ENCODE measurements at regions not wholly inside any gene's neighbourhood (a gene's known extent, or its start where the extent isn't known, plus 50 kb on each side); places are given as distances from the start of the nearest gene placed in this dataset.

DNA sequence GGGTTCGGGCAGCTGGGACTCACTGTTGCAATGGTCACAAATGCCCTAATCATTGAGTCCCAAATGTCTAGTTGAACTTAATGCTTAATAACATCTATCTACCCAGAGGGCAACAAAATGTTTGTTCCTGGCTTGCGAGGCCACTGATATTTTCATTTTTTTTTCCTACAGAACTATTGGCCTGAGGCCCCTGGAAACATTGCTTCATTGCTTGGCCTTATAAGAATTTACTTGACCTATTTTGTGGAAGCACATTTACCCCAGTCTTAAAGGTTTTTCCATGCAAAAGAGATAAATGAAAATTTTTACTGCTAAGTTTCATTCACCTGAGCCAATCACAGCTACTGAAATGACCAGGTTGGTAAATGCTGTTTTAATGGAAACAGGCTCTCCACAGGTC, 133.1 kb upstream of the RIPOR2 start:
- no peak for TF ChIP-seq EZH2 (IDR thresholded peaks at IDR 0.05; ENCODE audit: borderline replicate concordance, low read depth, low read length, severe bottlenecking)
- TF ChIP-seq, protein P1, sequence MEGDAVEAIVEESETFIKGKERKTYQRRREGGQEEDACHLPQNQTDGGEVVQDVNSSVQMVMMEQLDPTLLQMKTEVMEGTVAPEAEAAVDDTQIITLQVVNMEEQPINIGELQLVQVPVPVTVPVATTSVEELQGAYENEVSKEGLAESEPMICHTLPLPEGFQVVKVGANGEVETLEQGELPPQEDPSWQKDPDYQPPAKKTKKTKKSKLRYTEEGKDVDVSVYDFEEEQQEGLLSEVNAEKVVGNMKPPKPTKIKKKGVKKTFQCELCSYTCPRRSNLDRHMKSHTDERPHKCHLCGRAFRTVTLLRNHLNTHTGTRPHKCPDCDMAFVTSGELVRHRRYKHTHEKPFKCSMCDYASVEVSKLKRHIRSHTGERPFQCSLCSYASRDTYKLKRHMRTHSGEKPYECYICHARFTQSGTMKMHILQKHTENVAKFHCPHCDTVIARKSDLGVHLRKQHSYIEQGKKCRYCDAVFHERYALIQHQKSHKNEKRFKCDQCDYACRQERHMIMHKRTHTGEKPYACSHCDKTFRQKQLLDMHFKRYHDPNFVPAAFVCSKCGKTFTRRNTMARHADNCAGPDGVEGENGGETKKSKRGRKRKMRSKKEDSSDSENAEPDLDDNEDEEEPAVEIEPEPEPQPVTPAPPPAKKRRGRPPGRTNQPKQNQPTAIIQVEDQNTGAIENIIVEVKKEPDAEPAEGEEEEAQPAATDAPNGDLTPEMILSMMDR (IDR thresholded peaks at IDR 0.05; ENCODE audit: borderline replicate concordance, extremely low read depth, low read length, poor library complexity, severe bottlenecking), result no peak

Measured in DND-41 (cell line).